H1 (cell line): ENCODE measurements at regions not wholly inside any gene's neighbourhood (a gene's known extent, or its start where the extent isn't known, plus 50 kb on each side); places are given as distances from the start of the nearest gene placed in this dataset.

Experiments used
- BCL11A ChIP-seq, 2 experiments: IDR thresholded peaks; one replicate each; pipeline ENCODE4 v1.6.1; 2011; ENCODE audit warnings: low read depth in 2 of 2, low read length in 2 of 2, mild to moderate bottlenecking in 2 of 2
- CREB1 ChIP-seq: IDR thresholded peaks from 2 replicates; pipeline ENCODE4 v1.6.1; 2012; ENCODE audit warnings: inconsistent platforms
- SUZ12 ChIP-seq: fragments of 200-600 bp; sonication (generic); IDR thresholded peaks from 2 replicates; pipeline ENCODE4 v1.6.1; 2012; ENCODE audit warnings: mild to moderate bottlenecking, inconsistent platforms, low read length, moderate library complexity, mixed read lengths

- TF ChIP-seq CREB1 (no peak), BCL11A (IDR thresholded peaks at IDR 0.05; ENCODE audit: low read depth in 2 of 2, low read length in 2 of 2) (no peak), SUZ12 (no peak)
Observed at GRCh38 chr16:54878301-54878700, 52.4 kb upstream of the IRX5 start.
